Type B pancreatic cell (in vitro differentiated cells): ENCODE measurements at regions not wholly inside any gene's neighbourhood (a gene's known extent, or its start where the extent isn't known, plus 50 kb on each side); places are given as distances from the start of the nearest gene placed in this dataset.
A peak's percentile ranks its signal among the peaks of the same experiment; 100 is the strongest.

Source experiments
- DNase-seq: peaks from one replicate; pipeline ENCODE4 v3.0.0; 2021; ENCODE audit warnings: mixed read lengths; ENCODE audit not compliant: unreplicated experiment; ENCODE audit errors: extremely low spot score
- H3K27ac Mint-ChIP-seq: 2 replicates; pipeline ENCODE4 v1.8.0; 2021; ENCODE audit warnings: mild to moderate bottlenecking, mixed read lengths
- H3K27me3 Mint-ChIP-seq: 2 replicates; pipeline ENCODE4 v1.8.0; 2021; ENCODE audit warnings: mixed read lengths
- H3K36me3 Mint-ChIP-seq: 2 replicates; pipeline ENCODE4 v1.8.0; 2021; ENCODE audit warnings: mixed read lengths
- H3K4me1 Mint-ChIP-seq: one replicate; pipeline ENCODE4 v1.8.0; 2021; ENCODE audit warnings: mixed read lengths; ENCODE audit not compliant: unreplicated experiment
- H3K4me3 Mint-ChIP-seq: 2 replicates; pipeline ENCODE4 v1.8.0; 2021; ENCODE audit warnings: mild to moderate bottlenecking, mixed read lengths
- H3K9me3 Mint-ChIP-seq: 2 replicates; pipeline ENCODE4 v1.8.0; 2021; ENCODE audit warnings: mixed read lengths
- CTCF ChIP-seq: fragments of 200-600 bp; sonication (generic); conservative IDR thresholded peaks from 2 replicates; pipeline ENCODE4 v1.5.0; 2021; ENCODE audit warnings: antibody characterized with exemption, mild to moderate bottlenecking

- Mint-ChIP-seq H3K36me3 (no peaks in the 10 kb centered on the region), H3K27me3 (no peaks in the 10 kb centered on the region), H3K9me3 (no peaks in the 10 kb centered on the region), H3K27ac (peak overlapping the region; percentile 86), H3K4me1 (no peaks in the 10 kb centered on the region), H3K4me3 (peak overlapping the region; percentile 81)
- TF ChIP-seq CTCF: peak; percentile 44
- peak; percentile 93 for DNase-seq
These were observed 208.4 kb downstream of the TPST1 start for GRCh38 chr7:66413379-66414114.

GRCh38 chr7:66415659-66416265 is 210.6 kb downstream of the TPST1 start:
- Mint-ChIP-seq H3K27ac (no peak overlapping the region), H3K27me3 (no peaks in the 10 kb centered on the region), H3K9me3 (no peaks in the 10 kb centered on the region), H3K4me1 (no peaks in the 10 kb centered on the region), H3K36me3 (no peaks in the 10 kb centered on the region), H3K4me3 (no peak overlapping the region)
- no peak for TF ChIP-seq CTCF
- no peak for DNase-seq

- H3K27ac Mint-ChIP-seq: no peak overlapping the region
- H3K36me3 Mint-ChIP-seq: peaks cover 5% of the 10 kb centered on the region
- no peak overlapping the region for H3K4me3 Mint-ChIP-seq
- TF ChIP-seq CTCF: no peak
- no peaks in the 10 kb centered on the region for H3K4me1 Mint-ChIP-seq
- no peak for DNase-seq
- no peaks in the 10 kb centered on the region for H3K9me3 Mint-ChIP-seq
- H3K27me3 Mint-ChIP-seq: no peaks in the 10 kb centered on the region
These were observed 210.1 kb upstream of the KCTD7 start for GRCh38 chr7:66418537-66418936.

GRCh38 chr7:66419210-66419609 is 209.5 kb upstream of the KCTD7 start:
- Mint-ChIP-seq H3K4me1 (no peaks in the 10 kb centered on the region), H3K27ac (no peak overlapping the region), H3K9me3 (no peaks in the 10 kb centered on the region), H3K4me3 (no peak overlapping the region), H3K27me3 (no peaks in the 10 kb centered on the region), H3K36me3 (peaks cover 7% of the 10 kb centered on the region)
- TF ChIP-seq CTCF: no peak
- no peak for DNase-seq

- Mint-ChIP-seq H3K9me3 (no peaks in the 10 kb centered on the region), H3K27me3 (no peaks in the 10 kb centered on the region), H3K36me3 (peaks cover 21% of the 10 kb centered on the region), H3K27ac (no peak overlapping the region), H3K4me1 (no peaks in the 10 kb centered on the region), H3K4me3 (no peak overlapping the region)
- TF ChIP-seq CTCF: no peak
- DNase-seq: no peak
These were observed 206.7 kb upstream of the KCTD7 start for GRCh38 chr7:66421830-66422475.
